NB4 (cell line): ENCODE measurements at regions not wholly inside any gene's neighbourhood (a gene's known extent, or its start where the extent isn't known, plus 50 kb on each side); places are given as distances from the start of the nearest gene placed in this dataset.

ENCODE experiments used
- DNase-seq: peaks from one replicate; pipeline ENCODE4 v3.0.0; 2010; ENCODE audit warnings: low read depth
- H3K4me3 ChIP-seq: one replicate; pipeline ENCODE4 v1.5.1; 2011; ENCODE audit warnings: mild to moderate bottlenecking, low read depth, low read length, moderate library complexity
- MYC ChIP-seq: IDR thresholded peaks from 2 replicates; pipeline ENCODE4 v1.6.1; 2011; ENCODE audit warnings: low read depth, low read length
- POLR2A ChIP-seq: IDR thresholded peaks from 2 replicates; pipeline ENCODE4 v1.6.1; 2011; ENCODE audit warnings: mild to moderate bottlenecking; ENCODE audit not compliant: insufficient read length; ENCODE audit errors: extremely low read depth
- TF ChIP-seq, protein P1 (sequence below): IDR thresholded peaks from 2 replicates; pipeline ENCODE4 v1.6.1; 2011; ENCODE audit warnings: low read depth, low read length
- TF ChIP-seq, protein P2 (sequence below): IDR thresholded peaks from one replicate; pipeline ENCODE4 v1.5.1; 2012; ENCODE audit warnings: low read depth, low read length

DNA sequence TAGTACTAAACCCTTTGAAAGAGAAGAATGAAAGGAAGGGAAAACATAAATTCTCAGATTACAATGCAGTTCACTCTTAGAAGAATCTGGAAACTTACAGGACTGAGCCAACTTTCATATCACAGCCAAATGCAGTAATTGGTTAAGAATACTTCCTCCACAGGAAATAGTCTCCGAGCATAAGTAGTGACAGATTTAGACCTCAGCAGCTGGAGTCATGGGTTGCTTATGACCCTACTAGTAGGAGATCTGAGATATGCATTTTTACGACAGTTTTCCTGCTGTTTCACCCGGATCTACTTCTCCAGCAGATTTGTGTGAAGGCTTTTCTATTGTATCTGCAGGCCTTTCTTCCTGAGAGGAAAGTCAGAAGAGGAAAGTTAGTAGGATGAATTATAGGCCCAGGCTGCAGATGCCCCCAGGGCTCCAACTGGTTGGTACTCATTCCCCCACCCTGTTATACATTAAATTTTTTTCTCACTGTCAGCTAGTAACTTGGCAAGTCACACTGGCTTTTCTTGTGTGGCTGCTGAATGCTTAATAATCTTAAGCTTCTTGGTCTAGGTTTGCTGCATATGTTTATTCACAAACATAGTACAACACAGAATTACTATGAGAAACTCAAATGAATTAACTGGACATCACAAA, 1241.5 kb upstream of the MIR17HG start:
- no peak for DNase-seq

DNA sequence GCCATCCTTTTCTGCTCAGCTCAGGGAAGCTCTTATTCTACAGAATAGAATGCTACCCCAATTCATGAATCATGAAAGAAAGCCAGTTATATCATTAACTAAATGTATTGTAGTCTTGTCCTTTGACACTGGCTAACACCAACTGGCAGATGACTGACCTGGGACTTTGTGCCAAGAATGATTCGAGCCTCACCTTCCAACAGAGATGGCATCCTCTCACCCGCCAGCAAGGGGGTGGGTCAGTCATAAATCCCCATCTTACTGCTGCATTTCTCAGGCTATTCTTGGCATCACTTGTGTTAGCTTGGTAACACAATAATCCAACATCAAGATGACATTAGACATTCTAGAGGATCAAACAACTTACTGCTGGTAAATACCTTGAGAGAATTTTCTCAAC, 1239.8 kb upstream of the MIR17HG start:
- H3K4me3 ChIP-seq = no peak overlapping the region
- no peak for TF ChIP-seq MYC
- TF ChIP-seq POLR2A = no peak
- TF ChIP-seq, protein P1, sequence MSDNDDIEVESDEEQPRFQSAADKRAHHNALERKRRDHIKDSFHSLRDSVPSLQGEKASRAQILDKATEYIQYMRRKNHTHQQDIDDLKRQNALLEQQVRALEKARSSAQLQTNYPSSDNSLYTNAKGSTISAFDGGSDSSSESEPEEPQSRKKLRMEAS = no peak
- TF ChIP-seq, protein P2, sequence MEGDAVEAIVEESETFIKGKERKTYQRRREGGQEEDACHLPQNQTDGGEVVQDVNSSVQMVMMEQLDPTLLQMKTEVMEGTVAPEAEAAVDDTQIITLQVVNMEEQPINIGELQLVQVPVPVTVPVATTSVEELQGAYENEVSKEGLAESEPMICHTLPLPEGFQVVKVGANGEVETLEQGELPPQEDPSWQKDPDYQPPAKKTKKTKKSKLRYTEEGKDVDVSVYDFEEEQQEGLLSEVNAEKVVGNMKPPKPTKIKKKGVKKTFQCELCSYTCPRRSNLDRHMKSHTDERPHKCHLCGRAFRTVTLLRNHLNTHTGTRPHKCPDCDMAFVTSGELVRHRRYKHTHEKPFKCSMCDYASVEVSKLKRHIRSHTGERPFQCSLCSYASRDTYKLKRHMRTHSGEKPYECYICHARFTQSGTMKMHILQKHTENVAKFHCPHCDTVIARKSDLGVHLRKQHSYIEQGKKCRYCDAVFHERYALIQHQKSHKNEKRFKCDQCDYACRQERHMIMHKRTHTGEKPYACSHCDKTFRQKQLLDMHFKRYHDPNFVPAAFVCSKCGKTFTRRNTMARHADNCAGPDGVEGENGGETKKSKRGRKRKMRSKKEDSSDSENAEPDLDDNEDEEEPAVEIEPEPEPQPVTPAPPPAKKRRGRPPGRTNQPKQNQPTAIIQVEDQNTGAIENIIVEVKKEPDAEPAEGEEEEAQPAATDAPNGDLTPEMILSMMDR = no peak
- DNase-seq = no peak

More for the DNA sequence above, 1241.5 kb upstream of the MIR17HG start:
- no peak overlapping the region for H3K4me3 ChIP-seq
- no peak for TF ChIP-seq MYC
- TF ChIP-seq, protein P1 = no peak
- no peak for TF ChIP-seq POLR2A
- TF ChIP-seq, protein P2 = no peak

DNA sequence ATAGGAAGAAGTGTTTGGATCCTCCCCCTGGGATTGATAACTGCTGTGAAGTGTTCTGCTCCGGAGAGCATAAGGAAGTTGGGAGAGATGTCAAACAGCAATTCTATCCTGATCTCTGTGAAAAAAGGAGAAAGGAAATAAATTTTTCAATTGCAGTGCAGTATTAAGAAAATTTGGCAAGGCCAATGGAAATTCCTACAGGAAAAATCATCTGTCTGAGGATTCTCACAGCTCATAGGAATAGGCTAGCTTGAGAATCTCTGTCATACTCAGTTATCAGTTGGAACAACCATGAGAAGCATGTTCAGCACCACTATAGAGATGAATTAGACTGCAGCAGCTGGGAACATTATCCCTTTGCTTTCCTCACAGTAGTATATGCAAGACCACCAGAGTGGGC, 1238.9 kb upstream of the MIR17HG start:
- no peak for TF ChIP-seq POLR2A
- TF ChIP-seq, protein P1 = no peak
- TF ChIP-seq, protein P2 = no peak
- no peak for TF ChIP-seq MYC
- no peak for DNase-seq
- no peak overlapping the region for H3K4me3 ChIP-seq

DNA sequence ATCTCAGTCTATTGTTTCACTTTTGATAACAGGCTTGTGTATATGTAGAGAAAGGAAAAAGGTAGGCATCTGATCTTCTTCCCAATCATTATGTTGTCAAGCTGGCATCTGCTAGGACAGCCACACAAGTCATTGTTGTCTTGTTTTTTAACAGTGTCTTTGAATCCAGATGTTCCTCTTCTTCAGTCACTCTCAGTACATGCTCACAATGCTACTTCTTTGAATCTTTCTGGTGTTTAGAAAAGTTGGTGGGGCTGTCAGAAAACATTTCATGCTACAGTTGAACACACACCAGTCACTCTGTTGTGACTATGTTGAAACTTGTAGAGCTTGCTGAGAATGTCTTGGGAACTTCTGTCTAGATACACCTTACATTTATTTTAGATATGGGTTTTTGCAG, 1231.4 kb upstream of the MIR17HG start:
- TF ChIP-seq, protein P1 = no peak
- TF ChIP-seq MYC (no peak), POLR2A (no peak)
- TF ChIP-seq, protein P2 = no peak
- DNase-seq = no peak
- no peak overlapping the region for H3K4me3 ChIP-seq

DNA sequence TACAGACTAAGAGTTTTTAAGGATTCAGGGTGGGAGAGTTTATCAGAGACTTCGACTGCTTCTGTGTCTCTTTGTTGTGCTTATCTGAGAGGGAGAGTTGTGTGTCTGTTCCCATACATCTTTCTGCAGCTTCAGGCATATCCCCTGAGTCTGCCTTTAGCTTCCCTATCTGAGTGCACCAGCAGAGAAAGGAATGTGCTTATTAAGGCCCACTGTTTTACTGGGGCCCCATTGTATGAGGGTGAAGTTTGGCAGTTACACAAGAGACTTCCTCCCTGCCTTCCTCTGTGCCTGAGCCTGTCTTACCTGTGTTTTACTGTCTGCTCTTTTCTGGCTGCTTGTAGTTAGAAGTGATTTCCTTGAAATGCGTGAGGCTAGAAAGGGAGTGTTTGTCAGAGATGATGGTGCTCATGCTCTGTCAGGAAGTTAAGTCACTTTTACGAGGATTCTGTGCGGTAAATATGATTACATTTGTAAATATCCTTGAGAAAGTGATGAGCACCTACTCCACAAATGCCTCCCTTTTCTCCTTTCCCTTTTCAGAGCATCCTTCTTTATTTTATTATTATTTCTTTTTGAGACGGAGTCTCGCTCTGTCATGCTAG, 1228.9 kb upstream of the MIR17HG start:
- TF ChIP-seq MYC (no peak), POLR2A (no peak)
- TF ChIP-seq, protein P2 = no peak
- TF ChIP-seq, protein P1 = no peak
- no peak overlapping the region for H3K4me3 ChIP-seq
- DNase-seq = no peak

DNA sequence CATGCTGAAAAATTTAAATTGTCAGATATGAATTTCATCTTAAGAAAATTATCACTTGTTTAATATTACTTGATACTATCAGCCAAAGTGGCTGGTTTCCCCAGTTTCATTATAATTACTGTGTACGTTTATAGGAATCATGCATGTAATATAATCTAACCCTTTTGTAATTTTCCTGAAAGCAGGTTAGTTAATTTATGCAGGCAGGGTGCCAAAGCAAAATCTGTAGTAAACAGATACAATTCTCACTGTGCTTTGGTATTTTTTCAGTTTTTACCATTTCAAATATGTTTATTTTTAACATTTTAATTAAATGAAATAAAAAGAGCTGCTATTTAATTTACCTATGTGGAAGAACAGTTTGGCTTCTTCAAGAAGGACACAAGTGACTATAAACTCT, 1227.5 kb upstream of the MIR17HG start:
- no peak for DNase-seq
- no peak for TF ChIP-seq MYC
- TF ChIP-seq, protein P1 = no peak
- TF ChIP-seq, protein P2 = no peak
- no peak for TF ChIP-seq POLR2A
- H3K4me3 ChIP-seq = no peak overlapping the region
